HepG2 (cell line): ENCODE measurements at regions not wholly inside any gene's neighbourhood (a gene's known extent, or its start where the extent isn't known, plus 50 kb on each side); places are given as distances from the start of the nearest gene placed in this dataset.

Experiments used
- ATF7-NPFF ChIP-seq: sonication (generic); formaldehyde crosslinking; IDR thresholded peaks from 2 replicates; pipeline ENCODE4 v1.8.1; 2023; ENCODE audit warnings: mild to moderate bottlenecking, low read depth, missing genetic modification reagents, moderate library complexity
- POLR2A ChIP-seq, 2 experiments: IDR thresholded peaks; 2 replicates each; pipeline ENCODE4 v1.6.1; 2011; ENCODE audit warnings: low read depth in 2 of 2, low read length in 2 of 2, mild to moderate bottlenecking in 1 of 2, moderate library complexity in 1 of 2; ENCODE audit not compliant: insufficient read depth in 1 of 2
- SETDB1 ChIP-seq: sonication (generic); formaldehyde crosslinking; IDR thresholded peaks from 2 replicates; pipeline ENCODE4 v1.5.1; 2020; ENCODE audit warnings: missing genetic modification reagents, mild to moderate bottlenecking, borderline replicate concordance
- TAF1 ChIP-seq: sonication (generic); formaldehyde crosslinking; IDR thresholded peaks from 2 replicates; pipeline ENCODE4 v1.4.0; 2020; ENCODE audit warnings: missing genetic modification reagents
- ZNF589 ChIP-seq: sonication (generic); formaldehyde crosslinking; conservative IDR thresholded peaks from 2 replicates; pipeline ENCODE4 v1.8.0; 2022; ENCODE audit warnings: mild to moderate bottlenecking, moderate library complexity, missing genetic modification reagents
- TF ChIP-seq, protein P1 (sequence below): IDR thresholded peaks from 2 replicates; pipeline ENCODE4 v1.6.1; 2012; ENCODE audit warnings: low read length, improper control_type of control experiment
- TF ChIP-seq, protein P2 (sequence below): IDR thresholded peaks from 2 replicates; pipeline ENCODE4 v1.6.1; 2016; ENCODE audit warnings: low read depth

DNA sequence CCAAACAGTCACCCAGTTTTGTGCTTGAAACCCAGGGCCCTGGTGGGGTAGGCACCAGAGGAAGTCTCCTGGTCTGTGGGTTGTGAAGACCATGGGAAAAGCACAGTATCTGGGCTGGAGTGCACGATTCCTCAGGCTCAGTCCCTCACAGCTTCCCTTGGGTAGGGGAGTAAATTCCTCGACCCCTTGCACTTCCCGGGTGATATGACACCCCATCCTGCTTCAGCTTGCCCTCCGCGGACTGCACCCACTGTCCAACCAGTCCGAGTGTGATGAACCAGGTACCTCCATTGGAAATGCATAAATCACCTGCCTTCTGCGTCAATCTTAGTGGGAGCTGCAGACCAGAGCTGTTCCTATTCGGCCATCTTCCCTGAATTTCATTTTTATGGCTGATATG lies 133.9 kb upstream of the KCTD3 start:
- no peak for TF ChIP-seq TAF1 (CRISPR knock-in tag)
- TF ChIP-seq, protein P1, sequence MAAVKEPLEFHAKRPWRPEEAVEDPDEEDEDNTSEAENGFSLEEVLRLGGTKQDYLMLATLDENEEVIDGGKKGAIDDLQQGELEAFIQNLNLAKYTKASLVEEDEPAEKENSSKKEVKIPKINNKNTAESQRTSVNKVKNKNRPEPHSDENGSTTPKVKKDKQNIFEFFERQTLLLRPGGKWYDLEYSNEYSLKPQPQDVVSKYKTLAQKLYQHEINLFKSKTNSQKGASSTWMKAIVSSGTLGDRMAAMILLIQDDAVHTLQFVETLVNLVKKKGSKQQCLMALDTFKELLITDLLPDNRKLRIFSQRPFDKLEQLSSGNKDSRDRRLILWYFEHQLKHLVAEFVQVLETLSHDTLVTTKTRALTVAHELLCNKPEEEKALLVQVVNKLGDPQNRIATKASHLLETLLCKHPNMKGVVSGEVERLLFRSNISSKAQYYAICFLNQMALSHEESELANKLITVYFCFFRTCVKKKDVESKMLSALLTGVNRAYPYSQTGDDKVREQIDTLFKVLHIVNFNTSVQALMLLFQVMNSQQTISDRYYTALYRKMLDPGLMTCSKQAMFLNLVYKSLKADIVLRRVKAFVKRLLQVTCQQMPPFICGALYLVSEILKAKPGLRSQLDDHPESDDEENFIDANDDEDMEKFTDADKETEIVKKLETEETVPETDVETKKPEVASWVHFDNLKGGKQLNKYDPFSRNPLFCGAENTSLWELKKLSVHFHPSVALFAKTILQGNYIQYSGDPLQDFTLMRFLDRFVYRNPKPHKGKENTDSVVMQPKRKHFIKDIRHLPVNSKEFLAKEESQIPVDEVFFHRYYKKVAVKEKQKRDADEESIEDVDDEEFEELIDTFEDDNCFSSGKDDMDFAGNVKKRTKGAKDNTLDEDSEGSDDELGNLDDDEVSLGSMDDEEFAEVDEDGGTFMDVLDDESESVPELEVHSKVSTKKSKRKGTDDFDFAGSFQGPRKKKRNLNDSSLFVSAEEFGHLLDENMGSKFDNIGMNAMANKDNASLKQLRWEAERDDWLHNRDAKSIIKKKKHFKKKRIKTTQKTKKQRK = no peak
- TF ChIP-seq ATF7-NPFF (CRISPR knock-in tag) = no peak
- TF ChIP-seq, protein P2, sequence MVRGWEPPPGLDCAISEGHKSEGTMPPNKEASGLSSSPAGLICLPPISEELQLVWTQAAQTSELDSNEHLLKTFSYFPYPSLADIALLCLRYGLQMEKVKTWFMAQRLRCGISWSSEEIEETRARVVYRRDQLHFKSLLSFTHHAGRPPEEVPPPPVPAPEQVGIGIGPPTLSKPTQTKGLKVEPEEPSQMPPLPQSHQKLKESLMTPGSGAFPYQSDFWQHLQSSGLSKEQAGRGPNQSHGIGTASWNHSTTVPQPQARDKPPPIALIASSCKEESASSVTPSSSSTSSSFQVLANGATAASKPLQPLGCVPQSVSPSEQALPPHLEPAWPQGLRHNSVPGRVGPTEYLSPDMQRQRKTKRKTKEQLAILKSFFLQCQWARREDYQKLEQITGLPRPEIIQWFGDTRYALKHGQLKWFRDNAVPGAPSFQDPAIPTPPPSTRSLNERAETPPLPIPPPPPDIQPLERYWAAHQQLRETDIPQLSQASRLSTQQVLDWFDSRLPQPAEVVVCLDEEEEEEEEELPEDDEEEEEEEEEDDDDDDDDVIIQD (CRISPR knock-in tag) = no peak
- no peak for TF ChIP-seq ZNF589 (CRISPR knock-in tag)
- TF ChIP-seq SETDB1 (CRISPR knock-in tag) = no peak
- no peak for TF ChIP-seq POLR2A (IDR thresholded peaks at IDR 0.05; ENCODE audit: insufficient read depth in 1 of 2, low read depth in 2 of 2, low read length in 2 of 2)
